ENCODE measurements at regions not wholly inside any gene's neighbourhood (a gene's known extent, or its start where the extent isn't known, plus 50 kb on each side); places are given as distances from the start of the nearest gene placed in this dataset.

- DNase-seq, result no peak
These were observed 93.4 kb upstream of the GSE1 start for GRCh38 chr16:85519540-85520231.

- DNase-seq, result no peak
These were observed 92.1 kb upstream of the GSE1 start for GRCh38 chr16:85520853-85521521.

GRCh38 chr16:85521552-85522307 lies 91.4 kb upstream of the GSE1 start:
- no peak for DNase-seq

GRCh38 chr16:85522308-85522841 lies 90.7 kb upstream of the GSE1 start:
- DNase-seq, result no peak

- no peak for DNase-seq
These were observed 90.1 kb upstream of the GSE1 start for GRCh38 chr16:85522842-85523601.

- no peak for DNase-seq
These were observed 89.3 kb upstream of the GSE1 start for GRCh38 chr16:85523602-85524364.

- no peak for DNase-seq
These were observed 88.8 kb upstream of the GSE1 start for GRCh38 chr16:85524365-85524629.

- peak; percentile 85 for DNase-seq
These were observed 88.3 kb upstream of the GSE1 start for GRCh38 chr16:85524630-85525419.

GRCh38 chr16:85525420-85526184 lies 87.5 kb upstream of the GSE1 start:
- peak; percentile 47 to 67 for DNase-seq

- no peak for DNase-seq
These were observed 86.7 kb upstream of the GSE1 start for GRCh38 chr16:85526185-85526974.

- DNase-seq, result peak; percentile 13 to 31
These were observed 85.9 kb upstream of the GSE1 start for GRCh38 chr16:85527042-85527766.

- DNase-seq, result no peak
These were observed 85.3 kb upstream of the GSE1 start for GRCh38 chr16:85527767-85528297.

- DNase-seq, result peak in 1 of 2 donors; percentile 30
These were observed 84.4 kb upstream of the GSE1 start for GRCh38 chr16:85528528-85529387.

- no peak for DNase-seq
These were observed 83.4 kb upstream of the GSE1 start for GRCh38 chr16:85529489-85530369.

- no peak for DNase-seq
These were observed 82.8 kb upstream of the GSE1 start for GRCh38 chr16:85530370-85530739.

GRCh38 chr16:85531516-85531915 lies 81.6 kb upstream of the GSE1 start:
- DNase-seq, result no peak

GRCh38 chr16:85532147-85532546 lies 81.0 kb upstream of the GSE1 start:
- no peak for DNase-seq
